WTC11 (cell line): ENCODE measurements at regions not wholly inside any gene's neighbourhood (a gene's known extent, or its start where the extent isn't known, plus 50 kb on each side); places are given as distances from the start of the nearest gene placed in this dataset.

ENCODE experiments used
- ATAC-seq: fragments of 200-7000 bp; cut with Tn5 transposase; 2 replicates; pipeline ENCODE4 v1.10.0; 2021; ENCODE audit warnings: mild to moderate bottlenecking, moderate library complexity
- CTCF ChIA-PET: fragments of 300-600 bp; sonication (Branson Sonifier 250); formaldehyde crosslinking; loops from one replicate; lab custom pipeline; 2021; ENCODE audit warnings: antibody characterized with exemption; lab: Charles Lee
- POLR2A ChIA-PET: fragments of 350-600 bp; sonication (Branson Sonifier 250); formaldehyde crosslinking; loops from one replicate; lab custom pipeline; 2021; ENCODE audit warnings: antibody characterized with exemption; lab: Charles Lee
- DNase-seq: peaks from one replicate; pipeline ENCODE4 v3.0.0; 2021; ENCODE audit warnings: low spot score
- H3K27ac Mint-ChIP-seq: 2 replicates; pipeline ENCODE4 v1.8.0; 2021; ENCODE audit warnings: mixed read lengths
- H3K27me3 Mint-ChIP-seq: 2 replicates; pipeline ENCODE4 v1.8.0; 2021; ENCODE audit warnings: low read depth, mild to moderate bottlenecking, moderate library complexity, mixed read lengths
- H3K36me3 Mint-ChIP-seq: 2 replicates; pipeline ENCODE4 v1.8.0; 2021; ENCODE audit warnings: mixed read lengths
- H3K4me1 Mint-ChIP-seq: 2 replicates; pipeline ENCODE4 v1.8.0; 2022; ENCODE audit warnings: mixed read lengths
- H3K4me3 Mint-ChIP-seq: 2 replicates; pipeline ENCODE4 v1.8.0; 2021; ENCODE audit warnings: mild to moderate bottlenecking, moderate library complexity, mixed read lengths
- H3K9me3 Mint-ChIP-seq: 2 replicates; pipeline ENCODE4 v1.8.0; 2021; ENCODE audit warnings: mixed read lengths
- ATF1 ChIP-seq: sonication (generic); formaldehyde crosslinking; IDR thresholded peaks from 2 replicates; pipeline ENCODE4 v1.8.1; 2023; ENCODE audit warnings: mild to moderate bottlenecking, moderate library complexity, missing genetic modification reagents
- CBFB ChIP-seq: sonication (generic); formaldehyde crosslinking; IDR thresholded peaks from 2 replicates; pipeline ENCODE4 v1.8.1; 2022; ENCODE audit warnings: mild to moderate bottlenecking, low read depth, missing genetic modification reagents
- CREM ChIP-seq: sonication (generic); formaldehyde crosslinking; IDR thresholded peaks from 2 replicates; pipeline ENCODE4 v1.8.1; 2022; ENCODE audit warnings: mild to moderate bottlenecking, missing genetic modification reagents, moderate library complexity
- E2F5 ChIP-seq: sonication (generic); formaldehyde crosslinking; IDR thresholded peaks from 2 replicates; pipeline ENCODE4 v1.8.1; 2022; ENCODE audit warnings: mild to moderate bottlenecking, moderate library complexity, missing genetic modification reagents
- EMX1 ChIP-seq: fragments of 250-450 bp; sonication (Bioruptor Pico); IDR thresholded peaks from 2 replicates; pipeline ENCODE4 v1.8.0; 2021; ENCODE audit warnings: mild to moderate bottlenecking
- GRHL2 ChIP-seq: fragments of 250-450 bp; sonication (Bioruptor Pico); IDR thresholded peaks from 2 replicates; pipeline ENCODE4 v1.8.0; 2022; ENCODE audit warnings: mild to moderate bottlenecking, moderate library complexity; ENCODE audit not compliant: insufficient replicate concordance, severe bottlenecking
- HMGXB4 ChIP-seq: sonication (generic); formaldehyde crosslinking; IDR thresholded peaks from 2 replicates; pipeline ENCODE4 v1.8.1; 2023; ENCODE audit warnings: mild to moderate bottlenecking, moderate library complexity, missing genetic modification reagents
- JUN ChIP-seq: sonication (generic); formaldehyde crosslinking; IDR thresholded peaks from 2 replicates; pipeline ENCODE4 v1.8.0; 2023; ENCODE audit warnings: mild to moderate bottlenecking, missing genetic modification reagents
- NFYB ChIP-seq: sonication (generic); formaldehyde crosslinking; conservative IDR thresholded peaks from 2 replicates; pipeline ENCODE4 v1.8.0; 2022; ENCODE audit warnings: low read depth, missing genetic modification reagents
- PRDM15 ChIP-seq: sonication (generic); formaldehyde crosslinking; IDR thresholded peaks from 2 replicates; pipeline ENCODE4 v1.8.0; 2022; ENCODE audit warnings: missing genetic modification reagents
- PREB ChIP-seq: sonication (generic); formaldehyde crosslinking; IDR thresholded peaks from 2 replicates; pipeline ENCODE4 v1.8.1; 2022; ENCODE audit warnings: mild to moderate bottlenecking, missing genetic modification reagents, moderate library complexity, borderline replicate concordance
- SOX15 ChIP-seq: fragments of 250-450 bp; sonication (Bioruptor Pico); IDR thresholded peaks from 2 replicates; pipeline ENCODE4 v1.9.0; 2021; ENCODE audit warnings: mild to moderate bottlenecking
- ZBTB21 ChIP-seq: sonication (generic); formaldehyde crosslinking; IDR thresholded peaks from 2 replicates; pipeline ENCODE4 v1.8.1; 2023; ENCODE audit warnings: mild to moderate bottlenecking, missing genetic modification reagents, borderline replicate concordance
- ZNF138 ChIP-seq: sonication (generic); formaldehyde crosslinking; conservative IDR thresholded peaks from 2 replicates; pipeline ENCODE4 v1.8.1; 2022; ENCODE audit warnings: mild to moderate bottlenecking, moderate library complexity, missing genetic modification reagents
- ZNF263 ChIP-seq: sonication (generic); formaldehyde crosslinking; IDR thresholded peaks from 2 replicates; pipeline ENCODE4 v1.8.1; 2022; ENCODE audit warnings: low read depth, mild to moderate bottlenecking, moderate library complexity, missing genetic modification reagents
- TF ChIP-seq, protein P1 (sequence below): sonication (generic); formaldehyde crosslinking; IDR thresholded peaks from 2 replicates; pipeline ENCODE4 v1.8.0; 2023; ENCODE audit warnings: missing genetic modification reagents
- TF ChIP-seq, protein P2 (sequence below): sonication (generic); formaldehyde crosslinking; IDR thresholded peaks from 2 replicates; pipeline ENCODE4 v1.8.0; 2022; ENCODE audit warnings: mild to moderate bottlenecking, missing genetic modification reagents
- TF ChIP-seq, protein P3 (sequence below): sonication (generic); formaldehyde crosslinking; IDR thresholded peaks from 2 replicates; pipeline ENCODE4 v1.8.0; 2023; ENCODE audit warnings: missing genetic modification reagents, mild to moderate bottlenecking, borderline replicate concordance

GRCh38 chr18:42341423-42341822 lies 386.4 kb downstream of the PIK3C3 start:
- ATAC-seq: no peak
- H3K27ac Mint-ChIP-seq: no peak overlapping the region
- peaks cover 15% of the 10 kb centered on the region for H3K27me3 Mint-ChIP-seq
- peaks cover 21% of the 10 kb centered on the region for H3K9me3 Mint-ChIP-seq
- POLR2A ChIA-PET: no interaction called here
- TF ChIP-seq NFYB: no peak
- TF ChIP-seq, protein P1, sequence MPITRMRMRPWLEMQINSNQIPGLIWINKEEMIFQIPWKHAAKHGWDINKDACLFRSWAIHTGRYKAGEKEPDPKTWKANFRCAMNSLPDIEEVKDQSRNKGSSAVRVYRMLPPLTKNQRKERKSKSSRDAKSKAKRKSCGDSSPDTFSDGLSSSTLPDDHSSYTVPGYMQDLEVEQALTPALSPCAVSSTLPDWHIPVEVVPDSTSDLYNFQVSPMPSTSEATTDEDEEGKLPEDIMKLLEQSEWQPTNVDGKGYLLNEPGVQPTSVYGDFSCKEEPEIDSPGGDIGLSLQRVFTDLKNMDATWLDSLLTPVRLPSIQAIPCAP (CRISPR knock-in tag): no peak
- no peak for TF ChIP-seq HMGXB4
- CTCF ChIA-PET: no interaction called here
- H3K4me1 Mint-ChIP-seq: peaks cover 37% of the 10 kb centered on the region
- peaks cover 22% of the 10 kb centered on the region for H3K36me3 Mint-ChIP-seq
- DNase-seq: no peak
- no peak overlapping the region for H3K4me3 Mint-ChIP-seq

GRCh38 chr18:42348722-42349121 lies 393.7 kb downstream of the PIK3C3 start:
- H3K4me3 Mint-ChIP-seq: no peak overlapping the region
- TF ChIP-seq PREB (CRISPR knock-in tag) (no peak), SOX15 (CRISPR knock-in tag) (no peak), ZNF138 (CRISPR knock-in tag) (no peak), PRDM15 (CRISPR knock-in tag) (no peak), CREM (CRISPR knock-in tag) (no peak), GRHL2 (no peak), ZNF263 (CRISPR knock-in tag) (no peak), CBFB (CRISPR knock-in tag) (no peak), ZBTB21 (no peak), ATF1 (CRISPR knock-in tag) (no peak), JUN (CRISPR knock-in tag) (no peak), E2F5 (CRISPR knock-in tag) (no peak), EMX1 (CRISPR knock-in tag) (no peak), NFYB (no peak)
- TF ChIP-seq, protein P2, sequence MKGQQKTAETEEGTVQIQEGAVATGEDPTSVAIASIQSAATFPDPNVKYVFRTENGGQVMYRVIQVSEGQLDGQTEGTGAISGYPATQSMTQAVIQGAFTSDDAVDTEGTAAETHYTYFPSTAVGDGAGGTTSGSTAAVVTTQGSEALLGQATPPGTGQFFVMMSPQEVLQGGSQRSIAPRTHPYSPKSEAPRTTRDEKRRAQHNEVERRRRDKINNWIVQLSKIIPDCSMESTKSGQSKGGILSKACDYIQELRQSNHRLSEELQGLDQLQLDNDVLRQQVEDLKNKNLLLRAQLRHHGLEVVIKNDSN: no peak
- TF ChIP-seq, protein P3, sequence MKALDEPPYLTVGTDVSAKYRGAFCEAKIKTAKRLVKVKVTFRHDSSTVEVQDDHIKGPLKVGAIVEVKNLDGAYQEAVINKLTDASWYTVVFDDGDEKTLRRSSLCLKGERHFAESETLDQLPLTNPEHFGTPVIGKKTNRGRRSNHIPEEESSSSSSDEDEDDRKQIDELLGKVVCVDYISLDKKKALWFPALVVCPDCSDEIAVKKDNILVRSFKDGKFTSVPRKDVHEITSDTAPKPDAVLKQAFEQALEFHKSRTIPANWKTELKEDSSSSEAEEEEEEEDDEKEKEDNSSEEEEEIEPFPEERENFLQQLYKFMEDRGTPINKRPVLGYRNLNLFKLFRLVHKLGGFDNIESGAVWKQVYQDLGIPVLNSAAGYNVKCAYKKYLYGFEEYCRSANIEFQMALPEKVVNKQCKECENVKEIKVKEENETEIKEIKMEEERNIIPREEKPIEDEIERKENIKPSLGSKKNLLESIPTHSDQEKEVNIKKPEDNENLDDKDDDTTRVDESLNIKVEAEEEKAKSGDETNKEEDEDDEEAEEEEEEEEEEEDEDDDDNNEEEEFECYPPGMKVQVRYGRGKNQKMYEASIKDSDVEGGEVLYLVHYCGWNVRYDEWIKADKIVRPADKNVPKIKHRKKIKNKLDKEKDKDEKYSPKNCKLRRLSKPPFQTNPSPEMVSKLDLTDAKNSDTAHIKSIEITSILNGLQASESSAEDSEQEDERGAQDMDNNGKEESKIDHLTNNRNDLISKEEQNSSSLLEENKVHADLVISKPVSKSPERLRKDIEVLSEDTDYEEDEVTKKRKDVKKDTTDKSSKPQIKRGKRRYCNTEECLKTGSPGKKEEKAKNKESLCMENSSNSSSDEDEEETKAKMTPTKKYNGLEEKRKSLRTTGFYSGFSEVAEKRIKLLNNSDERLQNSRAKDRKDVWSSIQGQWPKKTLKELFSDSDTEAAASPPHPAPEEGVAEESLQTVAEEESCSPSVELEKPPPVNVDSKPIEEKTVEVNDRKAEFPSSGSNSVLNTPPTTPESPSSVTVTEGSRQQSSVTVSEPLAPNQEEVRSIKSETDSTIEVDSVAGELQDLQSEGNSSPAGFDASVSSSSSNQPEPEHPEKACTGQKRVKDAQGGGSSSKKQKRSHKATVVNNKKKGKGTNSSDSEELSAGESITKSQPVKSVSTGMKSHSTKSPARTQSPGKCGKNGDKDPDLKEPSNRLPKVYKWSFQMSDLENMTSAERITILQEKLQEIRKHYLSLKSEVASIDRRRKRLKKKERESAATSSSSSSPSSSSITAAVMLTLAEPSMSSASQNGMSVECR: no peak
- CTCF ChIA-PET: no interaction called here
- ATAC-seq (no peak), DNase-seq (no peak)
- H3K27ac Mint-ChIP-seq: no peak overlapping the region
- no peaks in the 10 kb centered on the region for H3K4me1 Mint-ChIP-seq
- H3K36me3 Mint-ChIP-seq: no peaks in the 10 kb centered on the region
- POLR2A ChIA-PET: no interaction called here
- H3K9me3 Mint-ChIP-seq: no peaks in the 10 kb centered on the region
- H3K27me3 Mint-ChIP-seq: no peaks in the 10 kb centered on the region
